Ovary (tissue), 7 donors: ENCODE measurements at regions not wholly inside any gene's neighbourhood (a gene's known extent, or its start where the extent isn't known, plus 50 kb on each side); places are given as distances from the start of the nearest gene placed in this dataset.

Experiments used
- DNase-seq, 5 donors: peaks; one replicate each; pipeline ENCODE4 v3.0.0-alpha.2; 2019 to 2020
- H3K27ac ChIP-seq, 2 donors: fragments of 200-600 bp; one replicate each; pipeline versions ENCODE4 v1.5.1 to v1.8.0; 2019 to 2022
- H3K27me3 ChIP-seq: fragments of 200-600 bp; one replicate; pipeline ENCODE4 v1.8.0; 2022
- H3K36me3 ChIP-seq: fragments of 200-600 bp; sonication (generic); one replicate; pipeline ENCODE4 v1.5.1; 2019
- H3K4me1 ChIP-seq: one replicate; pipeline ENCODE4 v1.8.1; 2013; ENCODE audit warnings: mild to moderate bottlenecking, moderate library complexity; ENCODE audit not compliant: insufficient read depth
- H3K4me3 ChIP-seq: fragments of 200-600 bp; sonication (generic); one replicate; pipeline ENCODE4 v1.5.1; 2017
- H3K9me3 ChIP-seq, 2 donors: fragments of 200-600 bp in 1 of 2; sonication (generic) in 1 of 2; one replicate each; pipeline versions ENCODE4 v1.5.1 to v1.8.1; 2013 to 2019; ENCODE audit warnings: mild to moderate bottlenecking in 1 of 2, moderate library complexity in 1 of 2
- CTCF ChIP-seq, 3 donors: fragments of 450-650 bp in 2 of 3; fragments of 200-600 bp in 1 of 3; IDR thresholded peaks; one replicate each; pipeline versions ENCODE4 v1.5.1 to v1.8.0; 2016 to 2022; ENCODE audit warnings: antibody characterized with exemption in 3 of 3, mild to moderate bottlenecking in 1 of 3
- EP300 ChIP-seq: sonication (generic); formaldehyde crosslinking; IDR thresholded peaks from one replicate; pipeline ENCODE4 v1.6.1; 2017; ENCODE audit warnings: antibody characterized with exemption
- POLR2A ChIP-seq: fragments of 450-650 bp; IDR thresholded peaks from one replicate; pipeline ENCODE4 v1.6.1; 2017; ENCODE audit warnings: antibody characterized with exemption, mild to moderate bottlenecking, moderate library complexity
- WGBS, 3 donors: extraction: QIAGEN DNeasy Blood & Tissue Kit in 1 of 3; methylation state at CpG; one replicate each; pipeline versions ENCODE4 v1.1.5 to v1.1.7; 2013 to 2017; 5-methylcytosine and 5-hydroxymethylcytosine counted together
- intact Hi-C, 4 donors: fragments of 100-400 bp; cut with DNase I; formaldehyde crosslinking; loops; one replicate each; pipeline versions ENCODE4 v1.11.0 to v1.15.1; 2022 to 2023
- donor health status: DM: no; HTN: no; CAD: no; lungs with moderate emphysema.
- donor health status: DM: no; HTN: no; CAD: no.
- donor health status: Bipolar disorder and iron deficiency.
- donor health status: DM: no; HTN: no; CAD: no.
- donor health status: DM: yes; HTN: yes; CAD: no.

- TF ChIP-seq CTCF (IDR thresholded peaks at IDR 0.05) (no peak), EP300 (no peak), POLR2A (no peak)
- Histone ChIP-seq H3K27ac (no peak overlapping the region), H3K9me3 (no peaks in the 10 kb centered on the region), H3K4me3 (no peak overlapping the region), H3K4me1 (no peaks in the 10 kb centered on the region), H3K27me3 (no peaks in the 10 kb centered on the region), H3K36me3 (no peaks in the 10 kb centered on the region)
- intact Hi-C loops = no loop called here
- DNase-seq = no peak
- WGBS, 3 donors = 78 to 84% (median 82%) methylated on average over 2 of the region's 2 CpGs
These were observed 480.9 kb upstream of the SEMA6A start for GRCh38 chr5:117055517-117055916.

DNA sequence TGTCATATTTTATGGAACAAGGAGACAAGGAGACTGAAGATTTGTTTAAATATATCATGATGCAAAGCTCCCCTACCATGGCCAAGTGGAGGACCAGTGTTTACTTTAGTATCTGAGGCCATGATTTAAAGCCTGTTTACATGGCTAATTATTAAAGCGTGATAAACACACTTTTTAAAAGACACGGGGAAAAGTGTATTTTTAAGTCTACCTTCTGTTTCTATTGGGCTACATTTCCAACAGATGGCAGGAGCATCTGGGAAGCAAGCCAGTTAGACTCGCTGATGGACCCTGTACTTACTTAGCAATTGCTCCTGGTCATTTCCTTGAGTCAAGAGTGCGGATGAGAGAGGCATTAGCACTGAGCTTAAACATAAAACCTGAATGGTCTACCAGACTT, 480.3 kb upstream of the SEMA6A start:
- no peaks in the 10 kb centered on the region for H3K27me3 ChIP-seq
- no peaks in the 10 kb centered on the region for H3K9me3 ChIP-seq
- intact Hi-C loops = no loop called here
- no peak overlapping the region for H3K27ac ChIP-seq
- no peak for DNase-seq
- 49 to 62% (median 55%) methylated on average over 4 of the region's 4 CpGs for WGBS, 3 donors
- H3K4me3 ChIP-seq = no peak overlapping the region
- H3K4me1 ChIP-seq = no peaks in the 10 kb centered on the region
- TF ChIP-seq POLR2A = no peak
- no peak for TF ChIP-seq CTCF (IDR thresholded peaks at IDR 0.05)
- no peak for TF ChIP-seq EP300
- H3K36me3 ChIP-seq = no peaks in the 10 kb centered on the region

DNA sequence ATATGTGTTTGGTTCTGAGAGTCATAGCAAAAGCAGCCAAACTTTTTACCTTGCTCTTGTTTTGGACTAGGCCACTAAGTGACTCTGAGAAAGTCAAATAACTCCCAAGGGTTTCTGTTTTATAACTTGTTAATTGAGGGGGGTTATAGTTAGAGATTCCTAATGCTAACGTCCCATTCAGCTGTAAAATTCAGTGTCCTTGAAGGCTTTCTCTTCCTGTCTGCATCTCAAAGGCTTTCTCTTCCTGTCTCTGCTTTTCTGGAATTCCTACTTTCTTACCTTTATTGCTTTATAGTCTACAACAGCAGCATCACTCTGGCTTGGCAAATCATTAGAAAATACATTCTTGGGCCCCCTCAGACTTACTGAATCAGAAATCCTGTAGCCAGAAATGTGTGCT, 479.5 kb upstream of the SEMA6A start:
- no peak overlapping the region for H3K27ac ChIP-seq
- 28 to 41% (median 29%) methylated on average over 1 of the region's 1 CpG for WGBS, 3 donors
- H3K27me3 ChIP-seq = no peaks in the 10 kb centered on the region
- no peak overlapping the region for H3K4me3 ChIP-seq
- no peaks in the 10 kb centered on the region for H3K4me1 ChIP-seq
- TF ChIP-seq EP300 = no peak
- no peak for TF ChIP-seq POLR2A
- no peak for TF ChIP-seq CTCF (IDR thresholded peaks at IDR 0.05)
- H3K36me3 ChIP-seq = no peaks in the 10 kb centered on the region
- no peak for DNase-seq
- intact Hi-C loops = no loop called here
- no peaks in the 10 kb centered on the region for H3K9me3 ChIP-seq

DNA sequence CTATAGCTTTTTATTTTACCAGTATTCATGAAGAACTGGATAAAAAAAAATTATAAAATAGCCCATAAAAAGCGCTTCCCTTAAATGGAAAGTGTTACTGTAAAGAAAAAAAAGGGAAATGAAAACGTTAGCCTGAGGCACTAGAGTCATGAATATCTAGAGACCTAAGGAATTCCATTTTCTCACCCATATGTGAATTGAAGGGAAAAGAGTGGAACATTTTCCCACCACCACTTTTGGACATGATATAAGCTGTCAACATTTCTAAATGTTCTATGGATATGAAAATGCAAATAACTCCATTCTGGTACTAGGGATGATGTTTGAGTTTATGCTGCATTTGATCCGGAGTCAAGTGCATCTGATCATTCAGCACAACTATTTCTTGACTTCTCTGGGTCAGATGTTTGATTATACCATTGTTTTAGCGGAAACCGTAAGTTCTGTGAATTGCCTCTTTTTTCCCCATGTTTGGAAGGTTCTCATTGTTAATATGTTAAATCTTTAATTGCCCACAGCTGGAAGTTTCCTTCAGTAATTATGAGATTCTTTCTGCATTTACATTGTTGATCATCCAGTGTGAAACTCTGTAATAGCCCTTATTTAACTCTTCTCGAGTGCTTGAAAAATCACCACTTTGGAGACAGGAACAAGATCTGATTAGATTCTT, 467.4 kb upstream of the SEMA6A start:
- WGBS, 3 donors = 74 to 76% (median 76%) methylated on average over 6 of the region's 6 CpGs
- H3K4me3 ChIP-seq = no peak overlapping the region
- H3K4me1 ChIP-seq = no peaks in the 10 kb centered on the region
- no peak for TF ChIP-seq CTCF (IDR thresholded peaks at IDR 0.05)
- TF ChIP-seq EP300 = no peak
- no peak for TF ChIP-seq POLR2A
- H3K27ac ChIP-seq = no peak overlapping the region
- DNase-seq = no peak
- no peaks in the 10 kb centered on the region for H3K27me3 ChIP-seq
- intact Hi-C loops = no loop called here
- H3K36me3 ChIP-seq = no peaks in the 10 kb centered on the region
- H3K9me3 ChIP-seq = no peaks in the 10 kb centered on the region
